ENCODE measurements at regions not wholly inside any gene's neighbourhood (a gene's known extent, or its start where the extent isn't known, plus 50 kb on each side); places are given as distances from the start of the nearest gene placed in this dataset.

GRCh38 chr15:62344806-62345539 is 179.9 kb upstream of the C2CD4B start:
- TF ChIP-seq CTCF (IDR thresholded peaks at IDR 0.05 in 8 of 11, conservative IDR thresholded peaks at IDR 0.05 in 3 of 11): peak in 9 of 11 experiments; percentile 14 to 69 (median 63)
- no peak for TF ChIP-seq POLR2A (IDR thresholded peaks at IDR 0.05)
- Histone ChIP-seq H3K4me3 (peak overlapping the region in 1 of 8 donors; percentile 51), H3K9me3 (peaks cover 0 to 7% (median 5%) of the 10 kb centered on the region in 8 donors), H3K27me3 (replicated peaks in 1 of 7) (no peaks in the 10 kb centered on the region), H3K27ac (no peak overlapping the region), H3K36me3 (no peaks in the 10 kb centered on the region), H3K4me1 (no peaks in the 10 kb centered on the region)
- intact Hi-C loops (cut with DNase I; ENCODE audit: low total_unique reads): no loop called here
- peak; percentile 80 for DNase-seq
- WGBS, 5 donors: 32 to 62% (median 39%) methylated on average over 21 of the region's 21 CpGs

DNA sequence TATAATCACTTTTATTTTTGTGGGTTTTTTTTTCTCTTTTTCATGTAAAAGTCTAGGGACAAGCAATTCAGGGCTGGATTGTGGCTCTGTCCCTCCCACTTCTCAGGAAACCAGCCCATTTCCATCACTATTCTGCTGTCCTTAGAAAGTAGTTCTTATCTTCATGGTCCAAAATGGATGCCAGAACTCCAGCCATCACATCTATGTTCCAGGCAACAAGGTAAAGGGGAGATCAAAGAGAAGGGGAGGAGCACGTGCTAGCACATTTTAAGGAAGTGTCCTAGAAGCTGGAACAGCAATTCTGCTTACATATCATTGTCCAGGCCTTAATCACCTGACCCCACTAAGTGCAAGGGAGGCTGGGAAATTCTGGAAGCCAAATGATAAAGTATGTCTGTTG is 181.1 kb upstream of the C2CD4B start:
- no peak for DNase-seq
- H3K9me3 ChIP-seq: peaks cover 0 to 7% (median 5%) of the 10 kb centered on the region in 8 donors
- no peaks in the 10 kb centered on the region for H3K36me3 ChIP-seq
- no peak overlapping the region for H3K27ac ChIP-seq
- no peak for TF ChIP-seq POLR2A (IDR thresholded peaks at IDR 0.05)
- no peak for TF ChIP-seq POLR2AphosphoS5 (IDR thresholded peaks at IDR 0.05)
- no peak for TF ChIP-seq CTCF (IDR thresholded peaks at IDR 0.05 in 8 of 11, conservative IDR thresholded peaks at IDR 0.05 in 3 of 11)
- intact Hi-C loops (cut with DNase I; ENCODE audit: low total_unique reads): no loop called here
- H3K4me1 ChIP-seq: no peaks in the 10 kb centered on the region
- WGBS, 5 donors: 58 to 84% (median 74%) methylated on average over 1 of the region's 1 CpG
- H3K27me3 ChIP-seq (replicated peaks in 1 of 7): peaks cover 0 to 10% (median 0%) of the 10 kb centered on the region in 7 donors
- H3K4me3 ChIP-seq: no peak overlapping the region

- Histone ChIP-seq H3K4me3 (no peak overlapping the region), H3K4me1 (no peaks in the 10 kb centered on the region), H3K27ac (no peak overlapping the region), H3K9me3 (peaks cover 0 to 7% (median 5%) of the 10 kb centered on the region in 8 donors), H3K27me3 (replicated peaks in 1 of 7) (peaks cover 0 to 10% (median 0%) of the 10 kb centered on the region in 7 donors), H3K36me3 (no peaks in the 10 kb centered on the region)
- no peak for DNase-seq
- WGBS, 5 donors: 77 to 95% (median 82%) methylated on average over 3 of the region's 3 CpGs
- no peak for TF ChIP-seq POLR2AphosphoS5 (IDR thresholded peaks at IDR 0.05)
- no peak for TF ChIP-seq CTCF (IDR thresholded peaks at IDR 0.05 in 8 of 11, conservative IDR thresholded peaks at IDR 0.05 in 3 of 11)
- TF ChIP-seq POLR2A (IDR thresholded peaks at IDR 0.05): no peak
- intact Hi-C loops (cut with DNase I; ENCODE audit: low total_unique reads): no loop called here
Observed at GRCh38 chr15:62348118-62348517, 183.0 kb upstream of the C2CD4B start.

DNA sequence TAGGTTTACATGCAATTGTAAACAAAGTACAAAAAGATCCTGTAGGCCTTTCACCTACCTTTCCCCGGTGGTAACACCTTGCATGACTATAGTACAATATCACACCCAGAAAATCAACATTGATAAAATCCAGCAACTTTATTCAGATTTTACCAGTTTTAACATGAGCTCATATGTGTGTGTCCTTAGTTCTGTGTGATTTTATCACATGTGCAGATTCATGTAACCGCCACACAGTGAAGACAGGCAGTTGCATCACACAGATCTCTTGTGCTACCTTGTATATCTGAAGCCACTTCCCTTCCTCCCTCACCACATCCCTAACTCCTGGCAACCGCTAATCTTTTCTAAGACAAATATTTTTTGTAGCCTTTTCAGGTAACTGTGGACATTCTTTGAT is 183.5 kb upstream of the C2CD4B start:
- intact Hi-C loops (cut with DNase I; ENCODE audit: low total_unique reads): no loop called here

More for the DNA sequence above, 183.5 kb upstream of the C2CD4B start:
- Histone ChIP-seq H3K27ac (no peak overlapping the region), H3K4me3 (no peak overlapping the region), H3K4me1 (no peaks in the 10 kb centered on the region), H3K36me3 (no peaks in the 10 kb centered on the region), H3K9me3 (peaks cover 0 to 7% (median 5%) of the 10 kb centered on the region in 8 donors), H3K27me3 (replicated peaks in 1 of 7) (peaks cover 0 to 10% (median 0%) of the 10 kb centered on the region in 7 donors)
- no peak for DNase-seq
- WGBS, 5 donors: 60 to 89% (median 73%) methylated on average over 3 of the region's 3 CpGs
- TF ChIP-seq POLR2AphosphoS5 (IDR thresholded peaks at IDR 0.05): no peak
- TF ChIP-seq CTCF (IDR thresholded peaks at IDR 0.05 in 8 of 11, conservative IDR thresholded peaks at IDR 0.05 in 3 of 11): no peak
- no peak for TF ChIP-seq POLR2A (IDR thresholded peaks at IDR 0.05)
